GM12878 (cell line): ENCODE measurements at regions not wholly inside any gene's neighbourhood (a gene's known extent, or its start where the extent isn't known, plus 50 kb on each side); places are given as distances from the start of the nearest gene placed in this dataset.
A peak's percentile ranks its signal among the peaks of the same experiment; 100 is the strongest.

Experiments used
- ATAC-seq: fragments of 200-7000 bp; cut with Tn5 transposase; 3 replicates; pipeline ENCODE4 v1.9.1; 2020; ENCODE audit warnings: mild to moderate bottlenecking, moderate library complexity
- BruUV-seq: library from RNA; stranded (reverse); fragments of 400-500 nt; replicated peaks from 2 replicates; lab custom pipeline; 2021; lab: Mats Ljungman, UMichigan
- CTCF ChIA-PET: fragments of 300-600 bp; sonication (Branson Sonifier 250); formaldehyde crosslinking; extraction: SDS; loops from one replicate; lab custom pipeline; 2021; ENCODE audit warnings: inconsistent platforms; lab: Yijun Ruan, JAX
- POLR2A ChIA-PET: fragments of 350-600 bp; formaldehyde crosslinking; extraction: SDS; loops from one replicate; lab custom pipeline; 2021; ENCODE audit warnings: inconsistent platforms; lab: Charles Lee
- RAD21 ChIA-PET: fragments of 300-600 bp; sonication (Branson Sonifier 250); formaldehyde crosslinking; loops from one replicate; lab custom pipeline; 2023; ENCODE audit warnings: antibody characterized with exemption; ENCODE audit not compliant: unreplicated experiment; lab: Charles Lee
- SMC1A ChIA-PET: fragments of 300-600 bp; sonication (Branson Sonifier 250); formaldehyde crosslinking; loops from one replicate; lab custom pipeline; 2023; ENCODE audit not compliant: unreplicated experiment, uncharacterized antibody; lab: Charles Lee
- DNase-seq: peaks from one replicate; pipeline ENCODE4 v3.0.0-alpha.2; 2011; ENCODE audit warnings: low read depth, low spot score
- FAIRE-seq: peaks from 3 replicates; lab custom pipeline; 2011; peaks lifted over from hg19 to GRCh38; lab: Jason Lieb, UNC
- H2AFZ ChIP-seq: 2 replicates; pipeline ENCODE4 v1.6.0; 2011; ENCODE audit warnings: low read depth, low read length, control low read depth; ENCODE audit not compliant: control insufficient read depth
- H3K27ac ChIP-seq: 2 replicates; pipeline ENCODE4 v1.5.1; 2011; ENCODE audit warnings: control low read depth; ENCODE audit not compliant: control insufficient read depth, insufficient read depth
- H3K27me3 ChIP-seq, 2 experiments: replicated peaks in 1 of 2; 2 replicates each; pipeline versions ENCODE4 v1.6.0 to v1.6.1; 2011; ENCODE audit warnings: low read length in 1 of 2; ENCODE audit not compliant: control insufficient read depth in 2 of 2, insufficient read depth in 2 of 2
- H3K36me3 ChIP-seq, 2 experiments: 2 replicates each; pipeline ENCODE4 v1.5.1; 2011; ENCODE audit warnings: low read length in 1 of 2; ENCODE audit not compliant: control insufficient read depth in 2 of 2, insufficient read depth in 2 of 2
- H3K4me1 ChIP-seq: 2 replicates; pipeline ENCODE4 v1.6.1; 2011; ENCODE audit warnings: mild to moderate bottlenecking, low read length, moderate library complexity, mixed read lengths; ENCODE audit not compliant: control insufficient read depth, insufficient read depth
- H3K4me2 ChIP-seq: 2 replicates; pipeline ENCODE4 v1.6.0; 2011; ENCODE audit warnings: control low read depth; ENCODE audit not compliant: control insufficient read depth, insufficient read depth
- H3K4me3 ChIP-seq: fragments of 200-600 bp; sonication (generic); 2 replicates; pipeline ENCODE4 v1.5.1; 2016
- H3K79me2 ChIP-seq: 2 replicates; pipeline ENCODE4 v1.6.0; 2011; ENCODE audit warnings: low read length; ENCODE audit not compliant: control insufficient read depth, insufficient read depth
- H3K9ac ChIP-seq: 2 replicates; pipeline ENCODE4 v1.8.0; 2011; ENCODE audit warnings: low read length, control low read depth, mixed read lengths; ENCODE audit not compliant: control insufficient read depth, insufficient read depth
- H3K9me3 ChIP-seq: replicated peaks from 3 replicates; pipeline ENCODE4 v1.5.1; 2011; ENCODE audit warnings: mild to moderate bottlenecking, low read length; ENCODE audit not compliant: control insufficient read depth, insufficient read depth
- H4K20me1 ChIP-seq: 2 replicates; pipeline ENCODE4 v1.6.0; 2011; ENCODE audit not compliant: control insufficient read depth, insufficient read depth
- BHLHE40 ChIP-seq, 2 experiments: fragments of 450-650 bp in 1 of 2; IDR thresholded peaks; 2 replicates each; pipeline ENCODE4 v1.6.1; 2011 to 2017; ENCODE audit warnings: low read depth in 2 of 2, borderline replicate concordance in 1 of 2, improper control_type of control experiment in 1 of 2, low read length in 1 of 2, mild to moderate bottlenecking in 1 of 2
- CHD1 ChIP-seq: IDR thresholded peaks from 2 replicates; pipeline ENCODE4 v1.6.1; 2012; ENCODE audit warnings: low read depth, low read length, improper control_type of control experiment
- CHD2 ChIP-seq: IDR thresholded peaks from 2 replicates; pipeline ENCODE4 v1.6.1; 2011; ENCODE audit warnings: low read depth, low read length, improper control_type of control experiment, borderline replicate concordance
- CREM ChIP-seq: IDR thresholded peaks from 2 replicates; pipeline ENCODE4 v1.6.1; 2014; ENCODE audit warnings: antibody characterized with exemption, low read depth
- EP300 ChIP-seq, 2 experiments: fragments of 150-350 bp in 1 of 2; IDR thresholded peaks; 2 replicates each; pipeline ENCODE4 v1.6.1; 2011 to 2012; ENCODE audit warnings: low read depth in 2 of 2, low read length in 2 of 2, borderline replicate concordance in 1 of 2, improper control_type of control experiment in 1 of 2, inconsistent platforms in 1 of 2; ENCODE audit not compliant: control insufficient read depth in 1 of 2
- GABPA ChIP-seq: IDR thresholded peaks from 2 replicates; pipeline ENCODE4 v1.6.1; 2014; ENCODE audit warnings: antibody characterized with exemption, low read depth, mild to moderate bottlenecking, inconsistent platforms
- IRF4 ChIP-seq: IDR thresholded peaks from 2 replicates; pipeline ENCODE4 v1.6.1; 2011; ENCODE audit warnings: low read depth, low read length
- JUNB ChIP-seq: IDR thresholded peaks from 2 replicates; pipeline ENCODE4 v1.6.1; 2016; ENCODE audit warnings: antibody characterized with exemption, mild to moderate bottlenecking
- MEF2A ChIP-seq: IDR thresholded peaks from 2 replicates; pipeline ENCODE4 v1.6.1; 2011; ENCODE audit warnings: low read depth, mild to moderate bottlenecking, low read length, moderate library complexity; ENCODE audit not compliant: insufficient read depth
- MEF2B ChIP-seq: fragments of 450-650 bp; IDR thresholded peaks from 2 replicates; pipeline ENCODE4 v1.6.1; 2018; ENCODE audit warnings: mild to moderate bottlenecking, moderate library complexity; ENCODE audit not compliant: partially characterized antibody, poor library complexity, severe bottlenecking
- MTA3 ChIP-seq: IDR thresholded peaks from 2 replicates; pipeline ENCODE4 v1.6.1; 2012; ENCODE audit warnings: low read length, inconsistent platforms, borderline replicate concordance
- MYC ChIP-seq: IDR thresholded peaks from 2 replicates; pipeline ENCODE4 v1.6.1; 2011; ENCODE audit warnings: mild to moderate bottlenecking, low read length, moderate library complexity, inconsistent platforms; ENCODE audit not compliant: insufficient read depth, insufficient replicate concordance, insufficient read length, severe bottlenecking
- NBN ChIP-seq: fragments of 450-650 bp; IDR thresholded peaks from 2 replicates; pipeline ENCODE4 v1.6.1; 2016
- POLR2AphosphoS5 ChIP-seq: IDR thresholded peaks from 2 replicates; pipeline ENCODE4 v1.6.1; 2011; ENCODE audit warnings: mild to moderate bottlenecking, low read length, inconsistent platforms
- POU2F2 ChIP-seq: IDR thresholded peaks from 3 replicates; pipeline ENCODE4 v1.6.1; 2011; ENCODE audit warnings: low read depth, mild to moderate bottlenecking, low read length, borderline replicate concordance
- RAD21 ChIP-seq: IDR thresholded peaks from 2 replicates; pipeline ENCODE4 v1.6.1; 2011; ENCODE audit warnings: mild to moderate bottlenecking, low read depth, low read length, moderate library complexity; ENCODE audit not compliant: insufficient read depth
- RB1 ChIP-seq: fragments of 450-650 bp; formaldehyde crosslinking; IDR thresholded peaks from 2 replicates; pipeline ENCODE4 v1.6.1; 2017; ENCODE audit warnings: mild to moderate bottlenecking, borderline replicate concordance
- SMARCA5 ChIP-seq: fragments of 450-650 bp; IDR thresholded peaks from 2 replicates; pipeline ENCODE4 v1.6.1; 2017; ENCODE audit warnings: mild to moderate bottlenecking
- STAT3 ChIP-seq: IDR thresholded peaks from 2 replicates; pipeline ENCODE4 v1.6.1; 2011; ENCODE audit warnings: low read depth, low read length, improper control_type of control experiment
- TCF12 ChIP-seq: IDR thresholded peaks from 2 replicates; pipeline ENCODE4 v1.6.1; 2011; ENCODE audit warnings: low read depth, mild to moderate bottlenecking, low read length
- WRNIP1 ChIP-seq: IDR thresholded peaks from 2 replicates; pipeline ENCODE4 v1.6.1; 2011; ENCODE audit warnings: low read depth, low read length, improper control_type of control experiment, borderline replicate concordance
- ZNF207 ChIP-seq: fragments of 450-650 bp; IDR thresholded peaks from 2 replicates; pipeline ENCODE4 v1.6.1; 2014; ENCODE audit warnings: antibody characterized with exemption, mild to moderate bottlenecking, borderline replicate concordance
- WGBS: methylation state at CpG from one replicate; pipeline ENCODE4 v1.1.6; 2016; ENCODE audit warnings: low lambda C conversion rate; ENCODE audit not compliant: insufficient replicate concordance, insufficient coverage; ENCODE audit errors: missing lambda C conversion rate; 5-methylcytosine and 5-hydroxymethylcytosine counted together
- in situ Hi-C: fragments of 300-500 bp; cut with MboI; formaldehyde crosslinking; loops from 9 replicates; pipeline ENCODE4 v1.14.3; 2018; ENCODE audit warnings: mixed read lengths
- intact Hi-C: fragments of 100-400 bp; cut with micrococcal nuclease; formaldehyde crosslinking; loops from one replicate; pipeline ENCODE4 v1.14.2; 2022; ENCODE audit not compliant: unreplicated experiment

- TF ChIP-seq POU2F2 (peak; percentile 37; the same call in 1 of the 3 replicates), CREM (0 out of 2 replicates have a peak, but pooled peaks have one; percentile 13), JUNB (peak; percentile 74), SMARCA5 (0 out of 2 replicates have a peak, but pooled peaks have one; percentile 29), POLR2AphosphoS5 (peak; percentile 44; the same call in 1 of the 2 replicates), MYC (no peak), MTA3 (no peak), WRNIP1 (0 out of 2 replicates have a peak, but pooled peaks have one; percentile 6), NBN (peak; percentile 90), CHD1 (no peak), CHD2 (no peak), TCF12 (peak; percentile 40; the same call in 1 of the 2 replicates)
Measured at GRCh38 chr22:22111267-22111751, 128.7 kb upstream of the TOP3B start (continued).

- H3K27me3 ChIP-seq: no peaks in the 10 kb centered on the region
- BruUV-seq: no TSS peak
- no peaks in the 10 kb centered on the region for H3K79me2 ChIP-seq
- ATAC-seq (peak; percentile 97), FAIRE-seq (peak; percentile 98), DNase-seq (peak; percentile 93)
- in situ Hi-C loops (no loop called here), intact Hi-C loops (loop anchor here (1.0 to 5.0 kb wide), 6 partner anchors 11 to 847 kb away; no protein-coding TSS in a partner anchor)
- ChIA-PET POLR2A (interaction anchor here (0.5 to 4.3 kb wide), 20 partner anchors 9 to 843 kb away, joined by 3 to 18 read pairs (median 4); no protein-coding TSS in a partner anchor), CTCF (interaction anchor here (0.7 to 6.6 kb wide), 54 partner anchors 8 to 849 kb away, joined by 3 to 104 read pairs (median 4); no protein-coding TSS in a partner anchor), RAD21 (interaction anchor here (0.6 to 3.9 kb wide), 36 partner anchors 9 to 844 kb away, joined by 3 to 72 read pairs (median 6); no protein-coding TSS in a partner anchor), SMC1A (interaction anchor here (0.5 to 7.6 kb wide), 38 partner anchors 9 to 843 kb away, joined by 3 to 87 read pairs (median 6); no protein-coding TSS in a partner anchor)
- no peak overlapping the region; the same call in 1 of the 2 replicates for H3K9ac ChIP-seq
- H2AFZ ChIP-seq: peak overlapping the region; percentile 60
- H3K4me1 ChIP-seq: peaks cover 18% of the 10 kb centered on the region
- peak overlapping the region; percentile 86 for H3K4me2 ChIP-seq
- 10% methylated on average over 7 of the region's 7 CpGs for WGBS
- H3K27ac ChIP-seq: peak overlapping the region; percentile 88
- no peak overlapping the region; the same call in 1 of the 2 replicates for H3K4me3 ChIP-seq
- H3K36me3 ChIP-seq: no peaks in the 10 kb centered on the region
- no peaks in the 10 kb centered on the region for H3K9me3 ChIP-seq
- H4K20me1 ChIP-seq: no peaks in the 10 kb centered on the region
- peak in 1 of 2 experiments; percentile 61; a peak in 1 of 4 replicates for TF ChIP-seq EP300 (IDR thresholded peaks at IDR 0.05; ENCODE audit: borderline replicate concordance in 1 of 2, control insufficient read depth in 1 of 2, low read depth in 2 of 2, low read length in 2 of 2)
- 0 out of 2 replicates have a peak, but pooled peaks have one; percentile 18 for TF ChIP-seq RB1
- peak; percentile 52 for TF ChIP-seq RAD21
- TF ChIP-seq MEF2A: peak; percentile 80
- TF ChIP-seq CHD2: 0 out of 2 replicates have a peak, but pooled peaks have one; percentile 22
- TF ChIP-seq GABPA: no peak
- 0 out of 2 replicates have a peak, but pooled peaks have one; percentile 74 for TF ChIP-seq STAT3
- no peak for TF ChIP-seq IRF4
- TF ChIP-seq MEF2B: peak; percentile 96
- peak; percentile 62 to 72 for TF ChIP-seq BHLHE40 (IDR thresholded peaks at IDR 0.05; ENCODE audit: borderline replicate concordance in 1 of 2, low read depth in 2 of 2, low read length in 1 of 2)
- no peak for TF ChIP-seq ZNF207
Measured at GRCh38 chr22:22110548-22111266, 128.1 kb upstream of the TOP3B start.
